Liver (tissue), 8 donors: ENCODE measurements at regions not wholly inside any gene's neighbourhood (a gene's known extent, or its start where the extent isn't known, plus 50 kb on each side); places are given as distances from the start of the nearest gene placed in this dataset.

ENCODE experiments used
- DNase-seq: peaks from one replicate; pipeline ENCODE4 v3.0.0-alpha.2; 2017; ENCODE audit warnings: low spot score
- H3K27ac ChIP-seq, 2 donors: one replicate each; pipeline ENCODE4 v1.7.0; 2013; ENCODE audit warnings: inconsistent platforms in 2 of 2, low read length in 2 of 2, control low read depth in 1 of 2, low read depth in 1 of 2, mild to moderate bottlenecking in 1 of 2
- H3K27me3 ChIP-seq, 4 donors: one replicate each; pipeline versions ENCODE4 v1.6.1 to v1.7.0; 2013; ENCODE audit warnings: low read length in 3 of 4, inconsistent platforms in 1 of 4, mild to moderate bottlenecking in 1 of 4, moderate library complexity in 1 of 4; ENCODE audit not compliant: control insufficient read depth in 4 of 4, insufficient read depth in 4 of 4
- H3K36me3 ChIP-seq, 4 donors: one replicate each; pipeline versions ENCODE4 v1.6.1 to v1.7.0; 2013; ENCODE audit warnings: low read length in 3 of 4, mild to moderate bottlenecking in 3 of 4, low read depth in 1 of 4, moderate library complexity in 1 of 4; ENCODE audit not compliant: control insufficient read depth in 4 of 4, insufficient read depth in 3 of 4
- H3K4me1 ChIP-seq, 4 donors: one replicate each; pipeline versions ENCODE4 v1.6.1 to v1.7.0; 2013; ENCODE audit warnings: low read length in 3 of 4, mild to moderate bottlenecking in 3 of 4, moderate library complexity in 1 of 4; ENCODE audit not compliant: control insufficient read depth in 4 of 4, insufficient read depth in 4 of 4
- H3K4me3 ChIP-seq, 3 donors: one replicate each; pipeline versions ENCODE4 v1.6.1 to v1.7.0; 2013; ENCODE audit warnings: low read length in 3 of 3, control low read depth in 1 of 3, low read depth in 1 of 3, mild to moderate bottlenecking in 1 of 3
- H3K9ac ChIP-seq, 2 donors: one replicate each; pipeline ENCODE4 v1.7.0; 2013; ENCODE audit warnings: low read length in 2 of 2, mild to moderate bottlenecking in 2 of 2, moderate library complexity in 2 of 2, control low read depth in 1 of 2, low read depth in 1 of 2
- H3K9me3 ChIP-seq, 4 donors: one replicate each; pipeline versions ENCODE4 v1.6.1 to v1.7.0; 2013; ENCODE audit warnings: low read length in 3 of 4; ENCODE audit not compliant: control insufficient read depth in 4 of 4
- ATF3 ChIP-seq: IDR thresholded peaks from 2 replicates; pipeline ENCODE4 v1.6.1; 2016; ENCODE audit warnings: antibody characterized with exemption
- CTCF ChIP-seq: fragments of 150-350 bp; IDR thresholded peaks from 2 replicates; pipeline ENCODE4 v1.5.1; 2017; ENCODE audit warnings: improper control_type of control experiment, low read depth, low read length; ENCODE audit not compliant: missing input control
- EGR1 ChIP-seq, 2 donors: IDR thresholded peaks; 2 replicates each; pipeline ENCODE4 v1.6.1; 2016 to 2018; ENCODE audit warnings: antibody characterized with exemption in 2 of 2, low read depth in 2 of 2
- FOXA1 ChIP-seq: IDR thresholded peaks from 2 replicates; pipeline ENCODE4 v1.6.1; 2016; ENCODE audit warnings: antibody characterized with exemption
- FOXA2 ChIP-seq: IDR thresholded peaks from 2 replicates; pipeline ENCODE4 v1.6.1; 2016; ENCODE audit warnings: antibody characterized with exemption
- GABPA ChIP-seq, 2 donors: IDR thresholded peaks in 1 of 2; conservative IDR thresholded peaks in 1 of 2; 2 replicates each; pipeline ENCODE4 v1.6.1; 2016; ENCODE audit warnings: antibody characterized with exemption in 2 of 2, mild to moderate bottlenecking in 1 of 2, moderate library complexity in 1 of 2
- HNF4A ChIP-seq, 2 donors: conservative IDR thresholded peaks; 2 replicates each; pipeline ENCODE4 v1.6.1; 2016; ENCODE audit warnings: antibody characterized with exemption in 2 of 2, mild to moderate bottlenecking in 2 of 2
- HNF4G ChIP-seq: IDR thresholded peaks from 2 replicates; pipeline ENCODE4 v1.6.1; 2016; ENCODE audit warnings: antibody characterized with exemption
- JUND ChIP-seq, 2 donors: IDR thresholded peaks; 2 replicates each; pipeline ENCODE4 v1.6.1; 2016; ENCODE audit warnings: antibody characterized with exemption in 2 of 2
- MAX ChIP-seq: IDR thresholded peaks from 2 replicates; pipeline ENCODE4 v1.6.1; 2016; ENCODE audit warnings: antibody characterized with exemption
- NR2F2 ChIP-seq: IDR thresholded peaks from 2 replicates; pipeline ENCODE4 v1.6.1; 2016; ENCODE audit warnings: antibody characterized with exemption
- RAD21 ChIP-seq, 2 donors: IDR thresholded peaks; 2 replicates each; pipeline ENCODE4 v1.6.1; 2016; ENCODE audit warnings: antibody characterized with exemption in 2 of 2, mild to moderate bottlenecking in 2 of 2
- REST ChIP-seq: IDR thresholded peaks from 2 replicates; pipeline ENCODE4 v1.6.1; 2016; ENCODE audit warnings: antibody characterized with exemption, mild to moderate bottlenecking
- RXRA ChIP-seq, 2 donors: IDR thresholded peaks; 2 replicates each; pipeline ENCODE4 v1.6.1; 2017 to 2018; ENCODE audit warnings: antibody characterized with exemption in 2 of 2, mild to moderate bottlenecking in 1 of 2
- SP1 ChIP-seq: IDR thresholded peaks from 2 replicates; pipeline ENCODE4 v1.6.1; 2018; ENCODE audit warnings: antibody characterized with exemption, mild to moderate bottlenecking
- TAF1 ChIP-seq: conservative IDR thresholded peaks from 2 replicates; pipeline ENCODE4 v1.6.1; 2016; ENCODE audit warnings: antibody characterized with exemption, mild to moderate bottlenecking
- YY1 ChIP-seq: IDR thresholded peaks from 2 replicates; pipeline ENCODE4 v1.6.1; 2016; ENCODE audit warnings: antibody characterized with exemption, mild to moderate bottlenecking
- ZBTB33 ChIP-seq: IDR thresholded peaks from 2 replicates; pipeline ENCODE4 v1.6.1; 2016; ENCODE audit warnings: antibody characterized with exemption
- WGBS: extraction: QIAGEN DNeasy Blood & Tissue Kit; methylation state at CpG from one replicate; pipeline ENCODE4 v1.1.7; 2013; 5-methylcytosine and 5-hydroxymethylcytosine counted together
- donor health status: healthy.
- donor health status: healthy.
- donor health status: healthy.
- donor health status: healthy.
- donor health status: healthy.

GRCh38 chr6:86016567-86016966 is 373.9 kb upstream of the SYNCRIP start:
- Histone ChIP-seq H3K4me3 (no peak overlapping the region), H3K9me3 (no peaks in the 10 kb centered on the region), H3K27me3 (no peaks in the 10 kb centered on the region), H3K27ac (no peak overlapping the region), H3K4me1 (no peaks in the 10 kb centered on the region), H3K36me3 (no peaks in the 10 kb centered on the region), H3K9ac (no peak overlapping the region)
- DNase-seq, result no peak
- TF ChIP-seq EGR1 (IDR thresholded peaks at IDR 0.05; ENCODE audit: low read depth in 2 of 2), result no peak
- TF ChIP-seq TAF1, result no peak
- no peak for TF ChIP-seq NR2F2
- TF ChIP-seq FOXA1, result no peak
- no peak for TF ChIP-seq MAX
- TF ChIP-seq ATF3, result no peak
- TF ChIP-seq HNF4A (conservative IDR thresholded peaks at IDR 0.05), result no peak
- TF ChIP-seq SP1, result no peak
- no peak for TF ChIP-seq RAD21 (IDR thresholded peaks at IDR 0.05)
- no peak for TF ChIP-seq FOXA2
- no peak for TF ChIP-seq ZBTB33
- no peak for TF ChIP-seq HNF4G
- TF ChIP-seq GABPA (IDR thresholded peaks at IDR 0.05 in 1 of 2, conservative IDR thresholded peaks at IDR 0.05 in 1 of 2), result no peak
- no peak for TF ChIP-seq RXRA (IDR thresholded peaks at IDR 0.05)
- no peak for TF ChIP-seq YY1
- no peak for TF ChIP-seq CTCF
- TF ChIP-seq JUND (IDR thresholded peaks at IDR 0.05), result no peak
- no peak for TF ChIP-seq REST
- 81% methylated on average over 3 of the region's 3 CpGs for WGBS

- no peaks in the 10 kb centered on the region for H3K27me3 ChIP-seq
- DNase-seq, result no peak
Measured at GRCh38 chr6:86016077-86016476, 373.4 kb upstream of the SYNCRIP start.

More at GRCh38 chr6:86016077-86016476, 373.4 kb upstream of the SYNCRIP start:
- WGBS, result 84% methylated on average over 4 of the region's 4 CpGs
- Histone ChIP-seq H3K36me3 (no peaks in the 10 kb centered on the region), H3K4me3 (no peak overlapping the region), H3K27ac (no peak overlapping the region), H3K4me1 (no peaks in the 10 kb centered on the region), H3K9ac (no peak overlapping the region), H3K9me3 (no peaks in the 10 kb centered on the region)
- TF ChIP-seq RAD21 (IDR thresholded peaks at IDR 0.05), result no peak
- no peak for TF ChIP-seq GABPA (IDR thresholded peaks at IDR 0.05 in 1 of 2, conservative IDR thresholded peaks at IDR 0.05 in 1 of 2)
- no peak for TF ChIP-seq RXRA (IDR thresholded peaks at IDR 0.05)
- TF ChIP-seq SP1, result no peak
- no peak for TF ChIP-seq FOXA2
- TF ChIP-seq HNF4A (conservative IDR thresholded peaks at IDR 0.05), result no peak
- no peak for TF ChIP-seq ATF3
- no peak for TF ChIP-seq REST
- TF ChIP-seq YY1, result no peak
- no peak for TF ChIP-seq JUND (IDR thresholded peaks at IDR 0.05)
- TF ChIP-seq TAF1, result no peak
- TF ChIP-seq EGR1 (IDR thresholded peaks at IDR 0.05; ENCODE audit: low read depth in 2 of 2), result no peak
- TF ChIP-seq HNF4G, result no peak
- no peak for TF ChIP-seq NR2F2
- TF ChIP-seq FOXA1, result no peak
- no peak for TF ChIP-seq MAX
